Mammary epithelial cell (primary cell): ENCODE measurements at regions not wholly inside any gene's neighbourhood (a gene's known extent, or its start where the extent isn't known, plus 50 kb on each side); places are given as distances from the start of the nearest gene placed in this dataset.

Experiments used
- EZH2 ChIP-seq: IDR thresholded peaks from 2 replicates; pipeline ENCODE4 v1.6.1; 2012; ENCODE audit warnings: low read length, inconsistent platforms, borderline replicate concordance
- TF ChIP-seq, protein P1 (sequence below), 2 donors: IDR thresholded peaks in 1 of 2; conservative IDR thresholded peaks in 1 of 2; 2 replicates each; pipeline ENCODE4 v1.5.1; 2011 to 2012; ENCODE audit warnings: inconsistent platforms in 2 of 2, low read length in 2 of 2, mild to moderate bottlenecking in 2 of 2, control low read depth in 1 of 2, low read depth in 1 of 2; ENCODE audit not compliant: insufficient read depth in 1 of 2; ENCODE audit errors: extremely low read depth in 1 of 2

DNA sequence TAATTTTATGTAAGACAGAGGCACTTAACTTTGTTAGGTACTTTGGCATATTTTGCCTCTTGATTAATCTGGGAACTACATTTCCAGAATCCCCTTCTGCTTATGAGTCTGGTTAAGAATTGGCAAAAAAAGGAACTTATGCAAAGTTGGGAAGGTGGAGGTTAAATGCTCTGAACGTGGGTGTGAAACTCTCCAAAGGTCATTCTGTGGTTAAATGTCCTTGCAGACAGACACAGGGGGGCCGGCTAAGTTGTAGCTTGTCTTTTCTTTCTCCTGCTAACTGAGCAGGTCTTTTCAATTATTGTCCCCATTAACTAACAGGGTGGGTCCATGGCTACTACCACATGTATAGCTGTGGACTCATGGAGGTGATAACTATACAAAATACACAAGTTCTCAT is 248.6 kb upstream of the NOVA1 start:
- TF ChIP-seq, protein P1, sequence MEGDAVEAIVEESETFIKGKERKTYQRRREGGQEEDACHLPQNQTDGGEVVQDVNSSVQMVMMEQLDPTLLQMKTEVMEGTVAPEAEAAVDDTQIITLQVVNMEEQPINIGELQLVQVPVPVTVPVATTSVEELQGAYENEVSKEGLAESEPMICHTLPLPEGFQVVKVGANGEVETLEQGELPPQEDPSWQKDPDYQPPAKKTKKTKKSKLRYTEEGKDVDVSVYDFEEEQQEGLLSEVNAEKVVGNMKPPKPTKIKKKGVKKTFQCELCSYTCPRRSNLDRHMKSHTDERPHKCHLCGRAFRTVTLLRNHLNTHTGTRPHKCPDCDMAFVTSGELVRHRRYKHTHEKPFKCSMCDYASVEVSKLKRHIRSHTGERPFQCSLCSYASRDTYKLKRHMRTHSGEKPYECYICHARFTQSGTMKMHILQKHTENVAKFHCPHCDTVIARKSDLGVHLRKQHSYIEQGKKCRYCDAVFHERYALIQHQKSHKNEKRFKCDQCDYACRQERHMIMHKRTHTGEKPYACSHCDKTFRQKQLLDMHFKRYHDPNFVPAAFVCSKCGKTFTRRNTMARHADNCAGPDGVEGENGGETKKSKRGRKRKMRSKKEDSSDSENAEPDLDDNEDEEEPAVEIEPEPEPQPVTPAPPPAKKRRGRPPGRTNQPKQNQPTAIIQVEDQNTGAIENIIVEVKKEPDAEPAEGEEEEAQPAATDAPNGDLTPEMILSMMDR (conservative IDR thresholded peaks at IDR 0.05 in 1 of 2, IDR thresholded peaks at IDR 0.05 in 1 of 2; ENCODE audit: extremely low read depth in 1 of 2, insufficient read depth in 1 of 2, low read depth in 1 of 2, low read length in 2 of 2) = no peak
- no peak for TF ChIP-seq EZH2
